ENCODE measurements at regions not wholly inside any gene's neighbourhood (a gene's known extent, or its start where the extent isn't known, plus 50 kb on each side); places are given as distances from the start of the nearest gene placed in this dataset.
"Not testable (repeated sequence)": the region's sequence is repeated elsewhere in the genome, so short reads cannot be mapped to it uniquely, and the experiment has no call there.

DNA sequence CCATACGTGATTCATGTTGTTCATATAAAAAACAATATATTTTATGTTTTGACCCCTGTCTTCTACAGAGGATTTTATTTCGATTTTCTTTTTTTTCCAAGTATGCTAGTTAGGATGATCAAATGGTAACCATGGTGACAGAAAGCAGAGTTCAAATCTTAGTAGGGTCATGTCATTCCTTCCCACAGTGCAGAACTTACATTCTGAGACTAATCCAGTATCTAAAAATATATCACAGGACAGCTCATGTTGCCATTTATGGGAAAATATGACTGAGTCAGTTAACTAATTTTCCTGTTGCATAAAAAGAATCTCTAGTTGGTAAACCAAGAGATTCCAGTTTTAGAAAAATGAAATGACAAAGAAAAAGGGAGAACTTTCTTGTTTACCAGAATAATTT, 209.5 kb downstream of the PARM1 start:
- Histone ChIP-seq H3K4me3 (ENCODE audit: low read depth in 1 of 2, low read length in 2 of 2) (no peak overlapping the region), H3K9me3 (ENCODE audit: low read length) (no peaks in the 10 kb centered on the region), H3K9ac (ENCODE audit: low read length) (no peak overlapping the region), H3K4me1 (ENCODE audit: insufficient read depth, low read length) (no peaks in the 10 kb centered on the region), H3K27me3 (ENCODE audit: control insufficient read depth in 1 of 2, insufficient read depth in 2 of 2, low read length in 2 of 2) (no peaks in the 10 kb centered on the region), H3K27ac (ENCODE audit: low read depth, low read length) (no peak overlapping the region), H3K36me3 (ENCODE audit: insufficient read depth, low read length) (no peaks in the 10 kb centered on the region)

DNA sequence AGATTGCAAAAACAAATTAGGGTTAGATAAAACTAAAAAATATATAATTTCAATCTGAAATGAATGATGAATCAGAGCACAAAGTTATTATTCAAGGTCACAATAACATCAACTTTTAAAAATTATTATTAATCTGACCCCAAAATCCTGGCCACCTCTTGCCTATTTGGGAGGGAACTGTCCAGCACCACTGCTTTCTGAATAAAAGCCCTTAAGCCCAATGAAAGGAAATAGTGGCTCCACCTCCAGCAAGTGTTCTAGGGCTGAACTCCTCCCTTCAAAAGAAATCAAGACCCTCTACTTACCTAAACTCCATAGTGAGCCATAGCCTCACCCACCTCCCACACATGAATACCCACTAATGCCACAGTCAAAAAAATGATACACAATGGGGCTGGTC, 208.2 kb downstream of the PARM1 start:
- H3K4me1 ChIP-seq (ENCODE audit: insufficient read depth, low read length) = no peaks in the 10 kb centered on the region
- H3K9ac ChIP-seq (ENCODE audit: low read length) = no peak overlapping the region
- H3K36me3 ChIP-seq (ENCODE audit: insufficient read depth, low read length) = no peaks in the 10 kb centered on the region
- no peaks in the 10 kb centered on the region for H3K27me3 ChIP-seq (ENCODE audit: control insufficient read depth in 1 of 2, insufficient read depth in 2 of 2, low read length in 2 of 2)
- no peak overlapping the region for H3K4me3 ChIP-seq (ENCODE audit: low read depth in 1 of 2, low read length in 2 of 2)
- H3K27ac ChIP-seq (ENCODE audit: low read depth, low read length) = no peak overlapping the region
- H3K9me3 ChIP-seq (ENCODE audit: low read length) = no peaks in the 10 kb centered on the region

DNA sequence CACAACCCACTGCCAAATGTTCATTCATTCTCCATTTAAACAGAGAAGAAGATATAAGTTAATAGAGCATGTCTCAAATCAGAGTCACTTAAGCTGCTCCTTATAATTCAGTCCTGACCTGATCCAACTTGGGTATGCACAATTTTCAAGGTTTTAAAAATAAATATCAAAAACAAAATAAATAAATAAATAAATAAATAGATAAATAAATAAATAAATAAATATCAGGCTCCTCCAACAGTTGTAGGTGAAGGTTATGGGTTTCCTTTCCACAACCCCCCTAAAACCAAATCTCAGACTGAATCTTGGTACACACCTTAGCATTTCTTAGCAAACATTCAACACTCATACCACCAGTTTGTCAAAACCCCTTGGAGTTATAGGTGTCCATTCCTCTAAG, 204.4 kb downstream of the PARM1 start:
- H3K27ac ChIP-seq (ENCODE audit: low read depth, low read length) = no peak overlapping the region
- H3K9ac ChIP-seq (ENCODE audit: low read length) = no peak overlapping the region
- H3K27me3 ChIP-seq (ENCODE audit: control insufficient read depth in 1 of 2, insufficient read depth in 2 of 2, low read length in 2 of 2) = no peaks in the 10 kb centered on the region
- H3K9me3 ChIP-seq (ENCODE audit: low read length) = no peaks in the 10 kb centered on the region
- H3K4me3 ChIP-seq (ENCODE audit: low read depth in 1 of 2, low read length in 2 of 2) = no peak overlapping the region
- H3K36me3 ChIP-seq (ENCODE audit: insufficient read depth, low read length) = no peaks in the 10 kb centered on the region
- no peaks in the 10 kb centered on the region for H3K4me1 ChIP-seq (ENCODE audit: insufficient read depth, low read length)

DNA sequence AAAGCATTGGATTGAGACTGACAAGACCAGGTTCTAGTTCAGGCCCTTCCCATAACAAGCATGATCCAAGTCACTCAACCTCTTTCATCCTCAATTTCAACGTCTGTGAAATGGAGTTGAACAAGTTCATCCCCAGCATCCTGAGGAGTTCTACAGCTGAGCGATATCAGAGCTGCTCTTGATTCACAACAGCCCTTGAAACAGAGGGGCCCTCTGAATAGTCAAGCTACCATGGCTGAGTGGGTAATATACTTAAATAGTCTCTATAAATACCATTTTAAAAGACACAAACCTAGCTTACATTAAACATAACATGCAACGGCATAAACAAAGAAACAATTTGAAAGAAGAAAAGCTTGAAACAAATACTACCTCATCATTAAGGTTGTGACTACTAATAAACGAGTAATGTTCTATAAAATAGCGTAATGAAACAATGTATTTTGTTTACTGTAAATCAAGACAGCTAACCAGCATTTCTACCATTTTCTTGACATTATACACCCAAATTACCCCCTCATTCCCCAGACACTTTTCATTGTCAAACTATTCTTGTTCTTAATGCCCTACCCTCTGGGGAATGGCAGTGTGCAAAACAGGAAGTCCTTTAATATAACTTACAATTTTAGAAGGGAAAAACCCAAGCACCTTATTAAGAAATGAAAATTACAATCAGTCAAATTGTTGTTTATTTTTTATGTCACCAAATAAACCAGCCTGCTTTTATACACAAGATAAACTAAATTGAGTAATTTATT, 202.3 kb downstream of the PARM1 start:
- Histone ChIP-seq H3K27me3 (ENCODE audit: control insufficient read depth in 1 of 2, insufficient read depth in 2 of 2, low read length in 2 of 2) (no peaks in the 10 kb centered on the region), H3K9ac (ENCODE audit: low read length) (no peak overlapping the region), H3K4me3 (ENCODE audit: low read depth in 1 of 2, low read length in 2 of 2) (no peak overlapping the region), H3K9me3 (ENCODE audit: low read length) (no peaks in the 10 kb centered on the region), H3K4me1 (ENCODE audit: insufficient read depth, low read length) (no peaks in the 10 kb centered on the region), H3K36me3 (ENCODE audit: insufficient read depth, low read length) (no peaks in the 10 kb centered on the region), H3K27ac (ENCODE audit: low read depth, low read length) (no peak overlapping the region)

DNA sequence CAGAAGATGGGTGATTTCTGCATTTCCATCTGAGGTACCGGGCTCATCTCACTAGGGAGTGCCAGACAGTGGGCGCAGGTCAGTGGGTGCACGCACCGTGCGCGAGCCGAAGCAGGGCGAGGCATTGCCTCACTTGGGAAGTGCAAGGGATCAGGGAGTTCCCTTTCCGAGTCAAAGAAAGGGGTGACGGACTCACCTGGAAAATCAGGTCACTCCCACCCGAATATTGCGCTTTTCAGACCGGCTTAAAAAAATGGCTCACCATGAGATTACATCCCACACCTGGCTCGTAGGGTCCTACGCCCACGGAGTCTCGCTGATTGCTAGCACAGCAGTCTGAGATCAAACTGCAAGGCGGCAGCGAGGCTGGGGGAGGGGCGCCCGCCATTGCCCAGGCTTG, 194.0 kb downstream of the PARM1 start:
- H3K27me3 ChIP-seq (ENCODE audit: control insufficient read depth in 1 of 2, insufficient read depth in 2 of 2, low read length in 2 of 2); H3K9ac ChIP-seq (ENCODE audit: low read length); H3K4me1 ChIP-seq (ENCODE audit: insufficient read depth, low read length); H3K36me3 ChIP-seq (ENCODE audit: insufficient read depth, low read length); H3K27ac ChIP-seq (ENCODE audit: low read depth, low read length); H3K9me3 ChIP-seq (ENCODE audit: low read length); H3K4me3 ChIP-seq (ENCODE audit: low read depth in 1 of 2, low read length in 2 of 2): not testable (repeated sequence)

DNA sequence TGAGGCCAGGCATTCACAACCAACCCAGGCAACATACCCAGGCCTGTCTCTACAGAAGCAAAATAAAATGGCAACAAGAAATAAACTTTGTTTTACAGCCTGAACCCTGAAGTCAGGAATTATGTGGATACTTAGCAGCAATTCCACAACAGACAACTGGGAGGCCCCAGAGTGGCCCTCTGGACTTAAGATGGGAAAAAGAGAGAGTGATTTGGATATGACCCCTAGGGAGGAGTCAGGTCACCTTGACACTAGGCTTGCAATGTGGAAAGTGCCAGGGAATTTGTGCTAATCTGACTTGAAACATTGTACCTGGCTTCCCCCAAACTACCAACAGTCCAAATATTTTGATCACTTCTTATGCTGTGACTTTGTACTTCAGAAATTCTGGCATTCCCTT, 193.1 kb downstream of the PARM1 start:
- no peak overlapping the region for H3K9ac ChIP-seq (ENCODE audit: low read length)
- H3K27me3 ChIP-seq (ENCODE audit: control insufficient read depth in 1 of 2, insufficient read depth in 2 of 2, low read length in 2 of 2) = no peaks in the 10 kb centered on the region
- no peaks in the 10 kb centered on the region for H3K9me3 ChIP-seq (ENCODE audit: low read length)
- H3K27ac ChIP-seq (ENCODE audit: low read depth, low read length) = no peak overlapping the region
- H3K4me1 ChIP-seq (ENCODE audit: insufficient read depth, low read length) = no peaks in the 10 kb centered on the region
- no peaks in the 10 kb centered on the region for H3K36me3 ChIP-seq (ENCODE audit: insufficient read depth, low read length)
- H3K4me3 ChIP-seq (ENCODE audit: low read depth in 1 of 2, low read length in 2 of 2) = no peak overlapping the region

DNA sequence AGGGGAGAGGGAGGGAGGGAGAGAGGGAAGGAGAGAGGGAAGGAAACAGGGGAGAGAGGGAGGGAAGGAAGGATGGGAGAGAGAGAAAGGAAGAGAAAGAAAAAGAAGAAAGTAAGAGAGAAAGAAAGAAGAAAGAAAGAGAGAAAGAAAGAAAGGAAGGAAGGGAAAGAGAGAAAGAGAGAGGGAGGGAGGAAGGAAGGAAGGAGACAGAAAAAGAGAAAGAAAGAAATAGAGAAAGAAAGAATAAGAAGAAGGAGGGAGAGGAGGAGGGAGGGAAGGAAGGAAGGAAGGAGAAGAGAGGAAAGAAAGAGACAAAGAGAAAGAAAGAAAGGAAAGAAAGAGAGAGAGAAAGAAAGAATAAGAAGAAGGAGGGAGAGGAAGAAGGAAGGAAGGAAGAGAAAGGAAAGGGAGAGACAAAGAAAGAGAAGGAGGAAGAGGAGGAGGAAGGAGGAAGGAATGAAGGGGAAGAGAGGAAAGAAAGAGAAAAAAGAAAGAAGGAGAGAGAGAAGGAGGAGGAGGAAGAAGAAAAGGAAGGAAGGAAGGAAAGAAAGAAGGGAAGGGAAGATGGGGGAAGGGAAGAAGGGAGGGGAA, 189.6 kb downstream of the PARM1 start:
- H3K9ac ChIP-seq (ENCODE audit: low read length) = no peak overlapping the region
- H3K4me3 ChIP-seq (ENCODE audit: low read depth in 1 of 2, low read length in 2 of 2) = no peak overlapping the region
- H3K4me1 ChIP-seq (ENCODE audit: insufficient read depth, low read length) = no peaks in the 10 kb centered on the region
- no peak overlapping the region for H3K27ac ChIP-seq (ENCODE audit: low read depth, low read length)
- no peaks in the 10 kb centered on the region for H3K9me3 ChIP-seq (ENCODE audit: low read length)
- H3K36me3 ChIP-seq (ENCODE audit: insufficient read depth, low read length) = no peaks in the 10 kb centered on the region
- H3K27me3 ChIP-seq (ENCODE audit: control insufficient read depth in 1 of 2, insufficient read depth in 2 of 2, low read length in 2 of 2) = no peaks in the 10 kb centered on the region

DNA sequence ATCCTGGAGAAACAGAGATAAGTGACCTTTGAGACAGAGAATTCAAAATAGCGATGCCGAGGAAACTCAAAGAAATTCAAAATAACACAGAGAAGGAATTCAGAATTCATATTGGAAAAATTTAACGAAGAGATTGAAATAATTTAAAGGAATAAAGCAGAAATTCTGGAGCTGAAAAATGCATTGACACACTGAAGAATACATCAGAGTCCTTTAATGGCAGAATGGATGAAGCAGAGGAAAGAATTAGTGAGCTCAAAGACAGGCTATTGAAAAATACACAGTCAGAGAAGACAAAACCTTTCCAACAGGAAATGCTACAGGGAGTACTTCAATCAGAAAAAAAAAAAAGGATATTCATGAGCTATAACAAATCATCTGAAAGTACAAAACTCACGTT, 185.8 kb downstream of the PARM1 start:
- Histone ChIP-seq H3K36me3 (ENCODE audit: insufficient read depth, low read length) (no peaks in the 10 kb centered on the region), H3K9ac (ENCODE audit: low read length) (no peak overlapping the region), H3K27me3 (ENCODE audit: control insufficient read depth in 1 of 2, insufficient read depth in 2 of 2, low read length in 2 of 2) (no peaks in the 10 kb centered on the region), H3K9me3 (ENCODE audit: low read length) (no peaks in the 10 kb centered on the region), H3K4me1 (ENCODE audit: insufficient read depth, low read length) (no peaks in the 10 kb centered on the region), H3K27ac (ENCODE audit: low read depth, low read length) (no peak overlapping the region), H3K4me3 (ENCODE audit: low read depth in 1 of 2, low read length in 2 of 2) (no peak overlapping the region)

DNA sequence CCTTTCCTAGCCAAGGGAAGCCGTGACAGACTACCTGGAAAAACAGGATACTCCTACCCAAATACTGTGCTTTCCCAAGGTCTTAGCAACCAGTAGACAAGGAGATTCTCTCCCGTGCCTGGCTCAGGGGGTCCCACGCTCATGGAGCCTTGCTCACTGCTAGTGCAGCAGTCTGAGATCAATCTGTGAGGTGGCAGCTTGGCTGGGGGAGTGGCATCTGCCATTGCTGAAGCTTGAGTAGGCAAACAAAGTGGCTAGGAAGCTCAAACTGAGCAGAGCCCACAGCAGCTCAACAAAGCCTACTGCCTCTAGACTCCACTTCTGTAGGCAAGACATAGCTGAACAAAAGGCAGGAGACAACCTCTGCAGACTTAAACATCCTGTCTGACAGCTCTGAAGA, 177.1 kb downstream of the PARM1 start:
- Histone ChIP-seq H3K9ac (ENCODE audit: low read length) (no peak overlapping the region), H3K36me3 (ENCODE audit: insufficient read depth, low read length) (no peaks in the 10 kb centered on the region), H3K27ac (ENCODE audit: low read depth, low read length) (no peak overlapping the region), H3K4me1 (ENCODE audit: insufficient read depth, low read length) (no peaks in the 10 kb centered on the region), H3K4me3 (ENCODE audit: low read depth in 1 of 2, low read length in 2 of 2) (no peak overlapping the region), H3K9me3 (ENCODE audit: low read length) (no peaks in the 10 kb centered on the region), H3K27me3 (ENCODE audit: control insufficient read depth in 1 of 2, insufficient read depth in 2 of 2, low read length in 2 of 2) (no peaks in the 10 kb centered on the region)

DNA sequence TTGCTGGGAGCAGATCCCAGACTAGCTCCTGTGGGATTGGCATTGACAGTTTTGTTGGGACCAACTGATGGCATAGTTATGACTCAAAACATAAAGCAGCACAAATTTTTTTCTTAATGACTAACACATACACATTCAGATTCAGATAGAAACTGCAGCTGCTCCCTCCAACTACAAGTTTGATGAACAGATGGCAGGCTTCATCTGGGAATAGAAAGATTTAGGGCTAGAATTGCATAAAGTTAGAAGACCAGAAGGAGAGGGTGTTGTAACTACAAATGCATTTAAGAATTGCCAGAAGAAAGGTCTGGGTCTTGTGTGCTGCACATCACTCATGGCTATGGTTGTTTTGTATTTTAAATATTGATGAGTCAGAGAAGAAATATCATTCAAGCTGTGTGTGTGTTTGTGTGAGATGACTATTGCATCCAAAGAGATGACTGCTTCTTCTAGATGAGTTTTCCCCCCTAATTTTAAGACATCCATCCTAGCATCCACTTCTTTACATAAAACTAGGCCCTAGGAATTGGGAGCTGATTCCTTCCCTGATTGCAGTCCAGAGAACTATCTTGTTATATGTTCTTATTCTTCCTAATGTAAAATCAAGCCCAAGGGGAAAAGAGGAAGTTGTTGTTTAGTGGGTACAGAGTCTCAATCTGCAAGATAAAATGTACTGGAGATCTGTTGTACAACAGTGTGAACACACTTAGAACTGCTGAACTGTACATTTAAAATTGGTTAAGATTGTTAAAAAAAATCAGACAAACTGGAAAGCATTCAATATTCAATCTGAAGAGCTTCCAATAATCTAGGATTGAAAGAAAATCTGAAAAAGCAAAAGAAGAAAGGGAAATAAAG, 175.1 kb downstream of the PARM1 start:
- H3K4me1 ChIP-seq (ENCODE audit: insufficient read depth, low read length) = no peaks in the 10 kb centered on the region
- no peak overlapping the region for H3K27ac ChIP-seq (ENCODE audit: low read depth, low read length)
- H3K9ac ChIP-seq (ENCODE audit: low read length) = no peak overlapping the region
- no peak overlapping the region for H3K4me3 ChIP-seq (ENCODE audit: low read depth in 1 of 2, low read length in 2 of 2)
- H3K36me3 ChIP-seq (ENCODE audit: insufficient read depth, low read length) = no peaks in the 10 kb centered on the region
- no peaks in the 10 kb centered on the region for H3K9me3 ChIP-seq (ENCODE audit: low read length)
- no peaks in the 10 kb centered on the region for H3K27me3 ChIP-seq (ENCODE audit: control insufficient read depth in 1 of 2, insufficient read depth in 2 of 2, low read length in 2 of 2)

DNA sequence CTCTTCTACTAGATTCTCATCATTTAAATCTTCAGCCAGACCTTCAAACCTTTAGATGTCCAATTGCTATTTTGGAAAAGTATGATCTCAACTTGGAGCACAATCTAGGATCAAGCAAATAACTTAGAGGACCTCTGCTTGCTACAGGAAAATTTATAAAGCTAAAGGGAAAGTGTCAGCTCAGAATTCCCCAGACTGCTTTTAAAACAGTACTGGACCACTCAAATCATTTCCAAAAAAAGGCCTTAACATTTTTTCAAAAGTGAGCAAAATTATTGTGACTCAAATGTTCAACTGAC, 169.8 kb downstream of the PARM1 start:
- no peaks in the 10 kb centered on the region for H3K4me1 ChIP-seq (ENCODE audit: insufficient read depth, low read length)
- no peaks in the 10 kb centered on the region for H3K27me3 ChIP-seq (ENCODE audit: control insufficient read depth in 1 of 2, insufficient read depth in 2 of 2, low read length in 2 of 2)

More for the DNA sequence above, 169.8 kb downstream of the PARM1 start:
- no peak overlapping the region for H3K27ac ChIP-seq (ENCODE audit: low read depth, low read length)
- H3K9ac ChIP-seq (ENCODE audit: low read length) = no peak overlapping the region
- H3K4me3 ChIP-seq (ENCODE audit: low read depth in 1 of 2, low read length in 2 of 2) = no peak overlapping the region
- H3K9me3 ChIP-seq (ENCODE audit: low read length) = no peaks in the 10 kb centered on the region
- H3K36me3 ChIP-seq (ENCODE audit: insufficient read depth, low read length) = no peaks in the 10 kb centered on the region

Data from muscle layer of colon (tissue), 2 donors.